ENCODE measurements at regions not wholly inside any gene's neighbourhood (a gene's known extent, or its start where the extent isn't known, plus 50 kb on each side); places are given as distances from the start of the nearest gene placed in this dataset.

DNA sequence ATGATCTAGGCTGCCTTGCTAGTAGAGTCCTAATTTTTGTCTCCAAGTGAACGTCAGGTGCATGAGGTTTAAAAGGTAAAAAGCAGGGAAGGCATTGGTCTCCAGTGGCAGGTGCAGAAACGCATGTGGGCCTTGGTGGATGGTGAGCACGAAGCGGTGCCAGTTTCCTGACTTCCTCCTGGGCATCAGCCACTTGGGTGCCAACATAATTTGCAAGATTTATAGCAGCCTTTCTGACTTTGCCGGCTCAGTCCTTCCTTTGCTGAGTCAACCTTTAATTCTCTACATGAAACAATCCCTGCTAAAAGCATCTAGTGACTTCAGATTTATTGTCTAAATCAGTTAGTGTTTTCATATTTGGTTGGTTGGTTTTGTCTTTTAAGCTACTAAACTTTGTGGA is 355.7 kb upstream of the TMEM132C start:
- TF ChIP-seq GABPA (IDR thresholded peaks at IDR 0.05; ENCODE audit: low read depth) (no peak), CTCF (IDR thresholded peaks at IDR 0.05; ENCODE audit: insufficient read depth, low read length) (no peak), POLR2AphosphoS5 (IDR thresholded peaks at IDR 0.05; ENCODE audit: low read depth) (no peak), SPI1 (IDR thresholded peaks at IDR 0.05; ENCODE audit: borderline replicate concordance, low read depth) (no peak)
- TF ChIP-seq, protein P1, sequence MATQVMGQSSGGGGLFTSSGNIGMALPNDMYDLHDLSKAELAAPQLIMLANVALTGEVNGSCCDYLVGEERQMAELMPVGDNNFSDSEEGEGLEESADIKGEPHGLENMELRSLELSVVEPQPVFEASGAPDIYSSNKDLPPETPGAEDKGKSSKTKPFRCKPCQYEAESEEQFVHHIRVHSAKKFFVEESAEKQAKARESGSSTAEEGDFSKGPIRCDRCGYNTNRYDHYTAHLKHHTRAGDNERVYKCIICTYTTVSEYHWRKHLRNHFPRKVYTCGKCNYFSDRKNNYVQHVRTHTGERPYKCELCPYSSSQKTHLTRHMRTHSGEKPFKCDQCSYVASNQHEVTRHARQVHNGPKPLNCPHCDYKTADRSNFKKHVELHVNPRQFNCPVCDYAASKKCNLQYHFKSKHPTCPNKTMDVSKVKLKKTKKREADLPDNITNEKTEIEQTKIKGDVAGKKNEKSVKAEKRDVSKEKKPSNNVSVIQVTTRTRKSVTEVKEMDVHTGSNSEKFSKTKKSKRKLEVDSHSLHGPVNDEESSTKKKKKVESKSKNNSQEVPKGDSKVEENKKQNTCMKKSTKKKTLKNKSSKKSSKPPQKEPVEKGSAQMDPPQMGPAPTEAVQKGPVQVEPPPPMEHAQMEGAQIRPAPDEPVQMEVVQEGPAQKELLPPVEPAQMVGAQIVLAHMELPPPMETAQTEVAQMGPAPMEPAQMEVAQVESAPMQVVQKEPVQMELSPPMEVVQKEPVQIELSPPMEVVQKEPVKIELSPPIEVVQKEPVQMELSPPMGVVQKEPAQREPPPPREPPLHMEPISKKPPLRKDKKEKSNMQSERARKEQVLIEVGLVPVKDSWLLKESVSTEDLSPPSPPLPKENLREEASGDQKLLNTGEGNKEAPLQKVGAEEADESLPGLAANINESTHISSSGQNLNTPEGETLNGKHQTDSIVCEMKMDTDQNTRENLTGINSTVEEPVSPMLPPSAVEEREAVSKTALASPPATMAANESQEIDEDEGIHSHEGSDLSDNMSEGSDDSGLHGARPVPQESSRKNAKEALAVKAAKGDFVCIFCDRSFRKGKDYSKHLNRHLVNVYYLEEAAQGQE (IDR thresholded peaks at IDR 0.05; ENCODE audit: insufficient replicate concordance, low read depth) = no peak

Measured in HL-60 (cell line).